Fibroblast of lung (primary cell): ENCODE measurements at regions not wholly inside any gene's neighbourhood (a gene's known extent, or its start where the extent isn't known, plus 50 kb on each side); places are given as distances from the start of the nearest gene placed in this dataset.

Experiments
- DNase-seq, 2 donors: peaks; one replicate each; pipeline versions ENCODE4 v3.0.0 to v3.0.0-alpha.2; 2010; ENCODE audit warnings: low read depth in 2 of 2
- H2AFZ ChIP-seq: 2 replicates; pipeline ENCODE4 v1.5.1; 2012; ENCODE audit warnings: low read length, control low read depth, inconsistent platforms
- H3K27ac ChIP-seq: 2 replicates; pipeline ENCODE4 v1.5.1; 2011; ENCODE audit warnings: low read length, control low read depth; ENCODE audit not compliant: insufficient read depth
- H3K27me3 ChIP-seq: 2 replicates; pipeline ENCODE4 v1.5.1; 2011; ENCODE audit warnings: mild to moderate bottlenecking, low read length; ENCODE audit not compliant: control insufficient read depth, insufficient read depth
- H3K36me3 ChIP-seq: 2 replicates; pipeline ENCODE4 v1.5.1; 2011; ENCODE audit warnings: low read length; ENCODE audit not compliant: control insufficient read depth, insufficient read depth
- H3K4me1 ChIP-seq: 2 replicates; pipeline ENCODE4 v1.5.1; 2011; ENCODE audit warnings: low read length; ENCODE audit not compliant: control insufficient read depth, insufficient read depth; ENCODE audit errors: extremely low read depth
- H3K4me2 ChIP-seq: 2 replicates; pipeline ENCODE4 v1.5.1; 2011; ENCODE audit warnings: low read length, control low read depth; ENCODE audit not compliant: insufficient read depth; ENCODE audit errors: extremely low read depth
- H3K4me3 ChIP-seq, 4 experiments: fragments of 200-600 bp in 1 of 4; sonication (generic) in 1 of 4; replicated peaks in 1 of 4; 2 replicates each; pipeline ENCODE4 v1.5.1; 2011 to 2016; ENCODE audit warnings: low read length in 4 of 4, low read depth in 3 of 4, mild to moderate bottlenecking in 3 of 4, control low read depth in 2 of 4, inconsistent platforms in 1 of 4, mixed read lengths in 1 of 4; ENCODE audit not compliant: insufficient read depth in 1 of 4; ENCODE audit errors: control extremely low read depth in 1 of 4
- H3K79me2 ChIP-seq: 2 replicates; pipeline ENCODE4 v1.5.1; 2012; ENCODE audit warnings: mild to moderate bottlenecking, low read length, inconsistent platforms; ENCODE audit not compliant: control insufficient read depth, insufficient read depth
- H3K9ac ChIP-seq: 2 replicates; pipeline ENCODE4 v1.5.1; 2011; ENCODE audit warnings: mild to moderate bottlenecking, low read length, control low read depth; ENCODE audit not compliant: insufficient read depth
- H3K9me3 ChIP-seq: 2 replicates; pipeline ENCODE4 v1.5.1; 2012; ENCODE audit warnings: low read depth, low read length; ENCODE audit not compliant: control insufficient read depth, insufficient read depth
- H4K20me1 ChIP-seq: 2 replicates; pipeline ENCODE4 v1.5.1; 2011; ENCODE audit warnings: low read length; ENCODE audit not compliant: control insufficient read depth, insufficient read depth; ENCODE audit errors: extremely low read depth
- CTCF ChIP-seq, 2 donors: IDR thresholded peaks in 1 of 2; conservative IDR thresholded peaks in 1 of 2; 1 replicate in 1 of 2; 2 replicates in 1 of 2; pipeline ENCODE4 v1.5.1; 2011 to 2012; ENCODE audit warnings: low read length in 2 of 2, control low read depth in 1 of 2, inconsistent platforms in 1 of 2, low read depth in 1 of 2, mild to moderate bottlenecking in 1 of 2
- EZH2 ChIP-seq: IDR thresholded peaks from 2 replicates; pipeline ENCODE4 v1.5.1; 2012; ENCODE audit warnings: low read length, control low read depth, mild to moderate bottlenecking; ENCODE audit errors: missing control alignments

GRCh38 chr10:30190577-30191552 is 131.5 kb upstream of the JCAD start:
- Histone ChIP-seq H3K27me3 (no peaks in the 10 kb centered on the region), H3K4me1 (peaks cover 12% of the 10 kb centered on the region), H3K9ac (no peak overlapping the region), H4K20me1 (no peaks in the 10 kb centered on the region), H3K4me2 (no peak overlapping the region), H3K9me3 (no peaks in the 10 kb centered on the region), H3K4me3 (no peak overlapping the region), H2AFZ (no peak overlapping the region), H3K79me2 (no peaks in the 10 kb centered on the region), H3K27ac (no peak overlapping the region), H3K36me3 (no peaks in the 10 kb centered on the region)
- no peak for DNase-seq
- TF ChIP-seq CTCF (conservative IDR thresholded peaks at IDR 0.05 in 1 of 2, IDR thresholded peaks at IDR 0.05 in 1 of 2; ENCODE audit: low read depth in 1 of 2, low read length in 2 of 2) (no peak), EZH2 (no peak)

GRCh38 chr10:30189238-30189580 is 129.8 kb upstream of the JCAD start:
- Histone ChIP-seq H3K4me3 (no peak overlapping the region), H2AFZ (no peak overlapping the region), H3K27me3 (no peaks in the 10 kb centered on the region), H3K9me3 (no peaks in the 10 kb centered on the region), H3K4me1 (peaks cover 14% of the 10 kb centered on the region), H3K79me2 (no peaks in the 10 kb centered on the region), H3K9ac (no peak overlapping the region), H3K4me2 (no peak overlapping the region), H3K36me3 (no peaks in the 10 kb centered on the region), H4K20me1 (no peaks in the 10 kb centered on the region), H3K27ac (no peak overlapping the region)
- DNase-seq, result no peak
- no peak for TF ChIP-seq EZH2
- TF ChIP-seq CTCF (conservative IDR thresholded peaks at IDR 0.05 in 1 of 2, IDR thresholded peaks at IDR 0.05 in 1 of 2; ENCODE audit: low read depth in 1 of 2, low read length in 2 of 2), result no peak

- Histone ChIP-seq H2AFZ (no peak overlapping the region), H3K9me3 (no peaks in the 10 kb centered on the region), H4K20me1 (no peaks in the 10 kb centered on the region), H3K9ac (no peak overlapping the region), H3K79me2 (no peaks in the 10 kb centered on the region), H3K4me2 (no peak overlapping the region), H3K36me3 (no peaks in the 10 kb centered on the region), H3K27ac (no peak overlapping the region), H3K4me3 (no peak overlapping the region), H3K27me3 (no peaks in the 10 kb centered on the region), H3K4me1 (peaks cover 14% of the 10 kb centered on the region)
- no peak for TF ChIP-seq CTCF (conservative IDR thresholded peaks at IDR 0.05 in 1 of 2, IDR thresholded peaks at IDR 0.05 in 1 of 2; ENCODE audit: low read depth in 1 of 2, low read length in 2 of 2)
- no peak for TF ChIP-seq EZH2
- DNase-seq, result no peak
Observed at GRCh38 chr10:30188556-30189237, 129.3 kb upstream of the JCAD start.
